Hepatocyte (in vitro differentiated cells): ENCODE measurements at regions not wholly inside any gene's neighbourhood (a gene's known extent, or its start where the extent isn't known, plus 50 kb on each side); places are given as distances from the start of the nearest gene placed in this dataset.
"Not testable (repeated sequence)": the region's sequence is repeated elsewhere in the genome, so short reads cannot be mapped to it uniquely, and the experiment has no call there.

Experiments
- DNase-seq: peaks from one replicate; pipeline ENCODE4 v3.0.0-alpha.2; 2016; ENCODE audit warnings: low spot score
- H2AFZ ChIP-seq: fragments of 200-600 bp; sonication (generic); 2 replicates; pipeline ENCODE4 v1.6.0; 2016; ENCODE audit warnings: antibody characterized with exemption, mild to moderate bottlenecking
- H3K27ac ChIP-seq: fragments of 200-600 bp; sonication (generic); 2 replicates; pipeline ENCODE4 v1.5.1; 2016; ENCODE audit warnings: mild to moderate bottlenecking
- H3K27me3 ChIP-seq: fragments of 200-600 bp; sonication (generic); 2 replicates; pipeline ENCODE4 v1.6.1; 2016
- H3K36me3 ChIP-seq: fragments of 200-600 bp; sonication (generic); replicated peaks from 2 replicates; pipeline ENCODE4 v1.5.1; 2016; ENCODE audit warnings: low read depth; ENCODE audit not compliant: insufficient read depth
- H3K4me1 ChIP-seq: fragments of 200-600 bp; sonication (generic); 2 replicates; pipeline ENCODE4 v1.5.1; 2016; ENCODE audit warnings: mild to moderate bottlenecking, moderate library complexity; ENCODE audit not compliant: insufficient read depth
- H3K4me2 ChIP-seq: fragments of 200-600 bp; sonication (generic); 2 replicates; pipeline ENCODE4 v1.6.0; 2016
- H3K4me3 ChIP-seq: fragments of 200-600 bp; sonication (generic); 2 replicates; pipeline ENCODE4 v1.5.1; 2016; ENCODE audit warnings: mild to moderate bottlenecking
- H3K79me2 ChIP-seq: fragments of 200-600 bp; sonication (generic); 2 replicates; pipeline ENCODE4 v1.6.0; 2017; ENCODE audit warnings: mild to moderate bottlenecking
- H3K9me2 ChIP-seq: fragments of 200-600 bp; sonication (generic); replicated peaks from 2 replicates; pipeline ENCODE4 v1.6.0; 2017; ENCODE audit warnings: mild to moderate bottlenecking; ENCODE audit not compliant: insufficient read depth
- H3K9me3 ChIP-seq: fragments of 200-600 bp; sonication (generic); 2 replicates; pipeline ENCODE4 v1.5.1; 2016; ENCODE audit warnings: low read depth, mild to moderate bottlenecking
- H4K20me1 ChIP-seq: fragments of 200-600 bp; sonication (generic); 2 replicates; pipeline ENCODE4 v1.6.0; 2016; ENCODE audit warnings: mild to moderate bottlenecking; ENCODE audit not compliant: insufficient read depth, poor library complexity, severe bottlenecking
- EZH2 ChIP-seq: fragments of 200-600 bp; sonication (generic); IDR thresholded peaks from 2 replicates; pipeline ENCODE4 v1.6.1; 2016; ENCODE audit warnings: antibody characterized with exemption, mild to moderate bottlenecking, borderline replicate concordance
- EZH2phosphoT487 ChIP-seq: fragments of 200-600 bp; sonication (generic); IDR thresholded peaks from one replicate; pipeline ENCODE4 v1.6.1; 2018; ENCODE audit warnings: antibody characterized with exemption, mild to moderate bottlenecking, low read depth, moderate library complexity; ENCODE audit not compliant: unreplicated experiment, severe bottlenecking
- WGBS: methylation state at CpG from one replicate; pipeline ENCODE4 v1.1.6; 2016; ENCODE audit warnings: low lambda C conversion rate; ENCODE audit errors: missing lambda C conversion rate; 5-methylcytosine and 5-hydroxymethylcytosine counted together
- TF ChIP-seq, protein P1 (sequence below): fragments of 200-600 bp; sonication (generic); IDR thresholded peaks from 2 replicates; pipeline ENCODE4 v1.5.1; 2016; ENCODE audit warnings: antibody characterized with exemption, mild to moderate bottlenecking; ENCODE audit not compliant: poor library complexity

DNA sequence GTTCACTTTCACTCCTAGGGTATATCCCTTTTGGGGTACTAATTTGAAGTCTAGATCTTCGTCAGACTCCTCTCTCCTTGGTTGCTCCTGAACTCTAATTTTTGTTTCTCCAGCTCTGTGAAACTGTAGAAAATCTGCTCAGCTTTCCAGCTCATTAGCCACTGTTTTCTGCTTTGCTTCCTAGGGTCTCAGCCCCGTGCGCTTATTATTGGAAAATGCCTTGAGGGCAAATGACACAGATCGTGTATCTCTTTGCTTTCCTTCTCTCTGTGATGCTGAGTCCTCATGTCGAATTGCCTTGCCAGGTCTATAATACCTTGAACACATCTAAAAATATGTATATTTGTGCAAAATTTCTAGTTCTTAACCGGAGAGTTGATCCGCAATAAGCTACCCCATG lies 731.1 kb downstream of the EDEM1 start:
- WGBS, result 76% methylated on average over 7 of the region's 7 CpGs
- H3K27me3 ChIP-seq, result no peaks in the 10 kb centered on the region
- H3K4me2 ChIP-seq, result no peak overlapping the region
- no peaks in the 10 kb centered on the region for H3K4me1 ChIP-seq
- TF ChIP-seq, protein P1, sequence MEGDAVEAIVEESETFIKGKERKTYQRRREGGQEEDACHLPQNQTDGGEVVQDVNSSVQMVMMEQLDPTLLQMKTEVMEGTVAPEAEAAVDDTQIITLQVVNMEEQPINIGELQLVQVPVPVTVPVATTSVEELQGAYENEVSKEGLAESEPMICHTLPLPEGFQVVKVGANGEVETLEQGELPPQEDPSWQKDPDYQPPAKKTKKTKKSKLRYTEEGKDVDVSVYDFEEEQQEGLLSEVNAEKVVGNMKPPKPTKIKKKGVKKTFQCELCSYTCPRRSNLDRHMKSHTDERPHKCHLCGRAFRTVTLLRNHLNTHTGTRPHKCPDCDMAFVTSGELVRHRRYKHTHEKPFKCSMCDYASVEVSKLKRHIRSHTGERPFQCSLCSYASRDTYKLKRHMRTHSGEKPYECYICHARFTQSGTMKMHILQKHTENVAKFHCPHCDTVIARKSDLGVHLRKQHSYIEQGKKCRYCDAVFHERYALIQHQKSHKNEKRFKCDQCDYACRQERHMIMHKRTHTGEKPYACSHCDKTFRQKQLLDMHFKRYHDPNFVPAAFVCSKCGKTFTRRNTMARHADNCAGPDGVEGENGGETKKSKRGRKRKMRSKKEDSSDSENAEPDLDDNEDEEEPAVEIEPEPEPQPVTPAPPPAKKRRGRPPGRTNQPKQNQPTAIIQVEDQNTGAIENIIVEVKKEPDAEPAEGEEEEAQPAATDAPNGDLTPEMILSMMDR, result no peak
- no peak for TF ChIP-seq EZH2phosphoT487
- TF ChIP-seq EZH2, result no peak
- no peak for DNase-seq
- H3K79me2 ChIP-seq, result no peaks in the 10 kb centered on the region
- no peaks in the 10 kb centered on the region for H3K9me3 ChIP-seq
- H3K9me2 ChIP-seq, result no peaks in the 10 kb centered on the region
- H3K36me3 ChIP-seq, result no peaks in the 10 kb centered on the region
- no peak overlapping the region for H3K27ac ChIP-seq
- H3K4me3 ChIP-seq, result no peak overlapping the region
- no peaks in the 10 kb centered on the region for H4K20me1 ChIP-seq
- no peak overlapping the region for H2AFZ ChIP-seq

DNA sequence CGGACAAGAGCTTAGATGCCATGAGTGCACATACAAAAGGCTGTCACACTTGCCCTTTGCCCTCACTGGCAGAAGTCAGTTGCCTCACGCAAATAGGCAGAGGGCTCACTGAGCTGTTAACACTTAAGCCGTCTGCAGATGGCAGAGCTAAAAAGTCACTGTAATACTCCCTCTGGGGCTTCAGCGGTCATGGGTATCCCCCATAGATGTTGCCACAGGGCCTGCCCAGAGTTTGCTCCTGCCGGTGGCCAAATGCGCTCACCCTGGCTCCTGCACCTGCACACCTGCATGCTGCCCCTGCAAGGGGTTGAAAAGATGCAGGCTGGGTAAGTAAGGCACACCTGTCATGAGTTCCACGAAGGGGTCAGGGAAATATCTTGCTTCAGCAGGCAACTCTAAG lies 741.5 kb downstream of the EDEM1 start:
- Histone ChIP-seq H3K9me2 (no peaks in the 10 kb centered on the region), H3K4me1 (no peaks in the 10 kb centered on the region), H2AFZ (no peak overlapping the region), H3K4me3 (no peak overlapping the region), H3K27me3 (no peaks in the 10 kb centered on the region), H3K79me2 (no peaks in the 10 kb centered on the region), H4K20me1 (no peaks in the 10 kb centered on the region), H3K9me3 (no peaks in the 10 kb centered on the region), H3K4me2 (no peak overlapping the region), H3K36me3 (no peaks in the 10 kb centered on the region), H3K27ac (no peak overlapping the region)
- TF ChIP-seq EZH2, result no peak
- TF ChIP-seq, protein P1, result no peak
- TF ChIP-seq EZH2phosphoT487, result no peak
- WGBS, result 82% methylated on average over 7 of the region's 7 CpGs
- no peak for DNase-seq

DNA sequence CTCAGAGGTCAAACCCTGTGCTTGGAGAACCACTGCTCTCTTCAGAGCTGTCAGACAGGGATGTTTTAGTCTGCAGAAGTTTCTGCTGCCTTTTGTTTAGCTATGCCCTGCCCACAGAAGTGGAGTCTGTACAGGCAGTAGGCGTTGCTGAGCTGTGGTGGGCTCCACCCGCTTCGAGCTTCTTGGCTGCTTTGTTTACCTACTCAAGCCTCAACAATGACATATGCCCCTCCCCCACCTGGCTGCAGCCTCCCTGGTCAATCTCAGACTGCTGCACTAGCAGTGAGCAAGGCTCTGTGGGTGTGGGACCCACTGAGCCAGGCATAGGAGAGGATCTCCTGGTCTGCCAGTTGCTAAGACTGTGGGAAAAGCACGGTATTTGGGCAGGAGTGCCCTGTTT lies 756.6 kb downstream of the EDEM1 start:
- not testable (repeated sequence) for DNase-seq, H3K27me3 ChIP-seq, H3K9me2 ChIP-seq, H3K27ac ChIP-seq, H3K4me2 ChIP-seq, H2AFZ ChIP-seq, H3K4me1 ChIP-seq, H4K20me1 ChIP-seq, H3K9me3 ChIP-seq, H3K36me3 ChIP-seq, H3K4me3 ChIP-seq, H3K79me2 ChIP-seq
- WGBS, result 75% methylated on average over 4 of the region's 4 CpGs

DNA sequence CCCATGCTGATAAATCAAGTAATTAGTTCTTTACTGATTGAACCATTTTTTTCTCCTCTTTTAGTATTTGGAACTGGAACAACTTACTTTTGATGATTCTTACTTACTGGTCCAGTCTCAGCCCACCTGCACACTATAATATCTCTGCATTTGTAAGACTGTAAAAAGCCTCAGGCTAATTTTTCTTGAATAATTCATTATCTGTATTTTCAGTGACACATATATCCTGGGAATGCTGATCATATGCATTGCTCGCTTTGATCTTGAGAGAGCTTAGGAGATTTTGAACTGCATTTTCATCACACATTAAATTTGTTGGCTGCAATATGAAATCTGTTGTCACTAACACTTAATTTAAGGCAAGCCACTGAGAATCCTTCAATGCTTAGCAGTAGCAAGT lies 760.6 kb downstream of the EDEM1 start:
- no peak for TF ChIP-seq EZH2
- TF ChIP-seq, protein P1, result no peak
- TF ChIP-seq EZH2phosphoT487, result no peak
- no peaks in the 10 kb centered on the region for H3K79me2 ChIP-seq

More for the DNA sequence above, 760.6 kb downstream of the EDEM1 start:
- Histone ChIP-seq H2AFZ (no peak overlapping the region), H3K27ac (no peak overlapping the region), H3K4me3 (no peak overlapping the region), H3K4me2 (no peak overlapping the region), H3K36me3 (no peaks in the 10 kb centered on the region), H3K27me3 (no peaks in the 10 kb centered on the region), H3K4me1 (no peaks in the 10 kb centered on the region), H3K9me2 (no peaks in the 10 kb centered on the region), H4K20me1 (no peaks in the 10 kb centered on the region), H3K9me3 (no peaks in the 10 kb centered on the region)
- 90% methylated on average over 1 of the region's 1 CpG for WGBS
- no peak for DNase-seq
